MCF 10A (cell line): ENCODE measurements at regions not wholly inside any gene's neighbourhood (a gene's known extent, or its start where the extent isn't known, plus 50 kb on each side); places are given as distances from the start of the nearest gene placed in this dataset.

ENCODE experiments used
- BruUV-seq: library from RNA; stranded (reverse); fragments of 400-500 nt; replicated peaks from 2 replicates; lab custom pipeline; 2021; lab: Mats Ljungman, UMichigan
- CTCF ChIA-PET: fragments of 300-600 bp; sonication (Branson Sonifier 250); formaldehyde crosslinking; extraction: SDS; loops from one replicate; lab custom pipeline; 2021; ENCODE audit warnings: antibody characterized with exemption, inconsistent platforms; lab: Yijun Ruan, JAX
- POLR2A ChIA-PET: fragments of 300-600, 350-650 bp; sonication (Branson Sonifier 250); formaldehyde crosslinking; extraction: SDS; loops from one replicate; lab custom pipeline; 2020; ENCODE audit warnings: antibody characterized with exemption, inconsistent platforms; lab: Yijun Ruan, JAX
- DNase-seq: peaks from one replicate; pipeline ENCODE4 v3.0.0-alpha.2; 2018; ENCODE audit not compliant: unreplicated experiment
- H3K27ac Mint-ChIP-seq: one replicate; pipeline ENCODE4 v1.8.0; 2022; ENCODE audit warnings: mild to moderate bottlenecking, low read depth, mixed read lengths; ENCODE audit not compliant: unreplicated experiment
- H3K27me3 Mint-ChIP-seq: one replicate; pipeline ENCODE4 v1.8.0; 2022; ENCODE audit warnings: mixed read lengths; ENCODE audit not compliant: insufficient read depth, unreplicated experiment
- H3K36me3 Mint-ChIP-seq: one replicate; pipeline ENCODE4 v1.8.0; 2022; ENCODE audit warnings: mild to moderate bottlenecking, moderate library complexity, mixed read lengths; ENCODE audit not compliant: insufficient read depth, unreplicated experiment
- H3K4me1 Mint-ChIP-seq: one replicate; pipeline ENCODE4 v1.8.0; 2022; ENCODE audit warnings: mixed read lengths; ENCODE audit not compliant: insufficient read depth, unreplicated experiment
- H3K4me3 Mint-ChIP-seq: one replicate; pipeline ENCODE4 v1.8.0; 2022; ENCODE audit warnings: mild to moderate bottlenecking, moderate library complexity, mixed read lengths; ENCODE audit not compliant: unreplicated experiment
- H3K9me3 Mint-ChIP-seq: one replicate; pipeline ENCODE4 v1.8.0; 2022; ENCODE audit warnings: mixed read lengths; ENCODE audit not compliant: unreplicated experiment
- intact Hi-C: fragments of 100-400 bp; cut with micrococcal nuclease; formaldehyde crosslinking; loops from 2 replicates; pipeline ENCODE4 v1.14.1; 2022
- TF ChIP-seq, protein P1 (sequence below): fragments of 200-600 bp; IDR thresholded peaks from one replicate; pipeline ENCODE4 v1.8.0; 2022; ENCODE audit warnings: antibody characterized with exemption, mild to moderate bottlenecking; ENCODE audit not compliant: unreplicated experiment

DNA sequence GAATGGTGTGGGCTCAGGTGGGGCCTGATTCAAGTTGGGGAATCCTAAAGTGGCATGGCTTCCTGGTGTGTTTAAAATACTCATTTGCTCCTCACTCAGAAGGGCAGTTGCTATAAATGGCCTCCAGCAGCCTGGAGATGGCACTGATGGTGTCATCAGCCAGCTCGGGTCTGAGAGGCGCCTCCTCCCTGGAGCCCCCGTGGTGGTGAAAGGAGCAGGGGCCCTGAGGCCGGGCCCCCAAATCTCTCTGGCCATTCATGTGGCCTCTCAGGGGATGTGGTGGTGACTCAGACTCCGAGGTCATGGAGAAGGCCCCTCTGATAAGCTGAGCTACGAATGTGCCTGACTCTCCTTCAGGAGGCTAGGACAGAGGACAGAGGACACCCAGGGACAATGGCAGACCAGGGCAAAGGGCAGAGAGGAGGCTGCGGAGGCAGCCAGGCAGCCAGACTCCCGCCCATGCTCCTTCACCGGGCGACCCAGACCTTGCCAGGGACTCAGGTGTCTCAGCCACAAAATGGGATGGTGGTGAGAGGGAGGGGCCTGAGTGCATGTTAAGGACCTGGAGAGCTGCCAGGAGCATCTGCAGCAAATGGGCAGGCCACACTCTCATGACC lies 129.2 kb downstream of the CTTN start:
- no TSS peak for BruUV-seq
- ChIA-PET POLR2A (no interaction called here), CTCF (no interaction called here)
- H3K36me3 Mint-ChIP-seq, result no peaks in the 10 kb centered on the region
- DNase-seq, result no peak
- no peaks in the 10 kb centered on the region for H3K27me3 Mint-ChIP-seq
- no peak overlapping the region for H3K27ac Mint-ChIP-seq
- H3K4me1 Mint-ChIP-seq, result no peaks in the 10 kb centered on the region
- no peak overlapping the region for H3K4me3 Mint-ChIP-seq
- intact Hi-C loops, result no loop called here
- H3K9me3 Mint-ChIP-seq, result peaks cover 16% of the 10 kb centered on the region
- TF ChIP-seq, protein P1, sequence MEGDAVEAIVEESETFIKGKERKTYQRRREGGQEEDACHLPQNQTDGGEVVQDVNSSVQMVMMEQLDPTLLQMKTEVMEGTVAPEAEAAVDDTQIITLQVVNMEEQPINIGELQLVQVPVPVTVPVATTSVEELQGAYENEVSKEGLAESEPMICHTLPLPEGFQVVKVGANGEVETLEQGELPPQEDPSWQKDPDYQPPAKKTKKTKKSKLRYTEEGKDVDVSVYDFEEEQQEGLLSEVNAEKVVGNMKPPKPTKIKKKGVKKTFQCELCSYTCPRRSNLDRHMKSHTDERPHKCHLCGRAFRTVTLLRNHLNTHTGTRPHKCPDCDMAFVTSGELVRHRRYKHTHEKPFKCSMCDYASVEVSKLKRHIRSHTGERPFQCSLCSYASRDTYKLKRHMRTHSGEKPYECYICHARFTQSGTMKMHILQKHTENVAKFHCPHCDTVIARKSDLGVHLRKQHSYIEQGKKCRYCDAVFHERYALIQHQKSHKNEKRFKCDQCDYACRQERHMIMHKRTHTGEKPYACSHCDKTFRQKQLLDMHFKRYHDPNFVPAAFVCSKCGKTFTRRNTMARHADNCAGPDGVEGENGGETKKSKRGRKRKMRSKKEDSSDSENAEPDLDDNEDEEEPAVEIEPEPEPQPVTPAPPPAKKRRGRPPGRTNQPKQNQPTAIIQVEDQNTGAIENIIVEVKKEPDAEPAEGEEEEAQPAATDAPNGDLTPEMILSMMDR, result no peak

DNA sequence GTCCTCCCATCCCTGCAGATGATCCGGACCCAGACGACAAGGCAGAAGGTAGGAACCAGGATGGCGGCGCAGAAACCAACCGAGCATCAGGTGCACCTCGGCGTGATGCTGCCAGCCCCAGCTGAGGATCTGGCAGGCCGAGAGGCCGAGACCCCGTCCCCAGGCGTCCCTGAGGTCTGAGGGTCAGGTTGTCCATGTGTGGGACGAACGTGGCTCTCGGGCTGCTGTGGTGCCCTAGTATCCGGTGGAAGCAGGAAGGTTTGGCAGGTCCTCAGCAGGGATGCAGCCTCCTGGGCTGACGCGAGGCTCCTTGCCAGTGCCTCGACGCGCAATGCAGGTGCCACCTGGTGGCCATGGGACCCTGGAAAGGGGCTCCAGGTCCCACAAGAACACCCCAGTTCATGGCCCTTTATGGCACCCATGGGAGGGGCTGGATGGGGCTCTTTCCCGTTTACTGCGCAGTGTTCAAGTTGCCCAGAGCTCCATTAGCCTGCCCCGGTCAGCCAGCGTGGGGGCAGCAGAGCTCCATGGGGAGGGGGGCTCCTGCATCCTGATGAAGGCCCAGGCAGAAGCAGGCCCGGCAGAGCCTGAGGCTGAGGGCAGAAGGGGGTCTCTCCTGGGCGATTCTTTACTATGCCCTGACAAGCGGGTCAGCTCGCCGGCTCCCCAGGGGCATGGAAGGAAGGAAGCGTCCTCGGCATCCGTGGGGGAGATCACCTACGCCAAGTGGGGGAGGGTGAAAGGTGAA lies 129.9 kb downstream of the CTTN start:
- Mint-ChIP-seq H3K27me3 (no peaks in the 10 kb centered on the region), H3K27ac (no peak overlapping the region), H3K4me3 (no peak overlapping the region), H3K36me3 (no peaks in the 10 kb centered on the region), H3K9me3 (peaks cover 16% of the 10 kb centered on the region), H3K4me1 (no peaks in the 10 kb centered on the region)
- POLR2A ChIA-PET, result no interaction called here
- TF ChIP-seq, protein P1, result no peak
- intact Hi-C loops, result no loop called here
- DNase-seq, result no peak
- no TSS peak for BruUV-seq
- CTCF ChIA-PET, result no interaction called here

DNA sequence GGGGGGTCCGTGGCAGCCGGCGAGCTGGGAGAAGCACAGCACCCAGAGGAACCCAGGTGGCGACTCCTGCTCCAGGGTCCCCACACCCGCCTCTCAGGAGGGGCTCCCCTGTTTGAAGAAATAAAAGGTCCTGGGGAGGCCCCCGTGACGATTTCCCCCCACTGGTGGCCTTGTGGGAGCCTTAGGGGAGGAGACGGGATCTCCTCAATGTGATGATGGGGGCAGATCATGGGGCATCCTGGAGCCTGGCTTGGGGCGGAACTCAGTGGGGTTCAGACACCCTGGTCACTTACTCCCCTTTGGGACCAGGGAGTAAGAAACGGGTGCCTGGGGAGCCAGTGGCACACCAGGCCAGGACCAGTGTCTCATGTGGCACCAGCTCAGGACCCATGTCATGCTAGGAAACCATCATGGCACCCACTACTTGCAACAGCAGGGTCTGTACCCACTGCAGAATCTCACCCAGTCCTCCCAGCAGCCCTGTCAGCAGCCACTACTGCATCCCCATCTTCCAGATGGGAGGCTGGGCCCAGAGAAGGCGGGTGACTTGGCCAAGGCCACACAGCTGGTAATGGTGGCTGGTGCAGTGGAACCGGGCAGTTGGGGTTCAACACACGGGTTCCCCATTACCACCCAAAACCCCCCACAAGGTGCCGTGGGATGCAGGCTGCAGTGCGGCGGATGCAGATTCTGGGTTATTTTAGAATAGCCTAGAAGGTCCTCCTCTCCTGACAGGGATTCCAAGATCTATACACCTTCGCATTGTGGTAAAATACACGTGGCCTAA lies 130.7 kb downstream of the CTTN start:
- intact Hi-C loops, result no loop called here
- H3K36me3 Mint-ChIP-seq, result no peaks in the 10 kb centered on the region
- BruUV-seq, result no TSS peak

More for the DNA sequence above, 130.7 kb downstream of the CTTN start:
- no peaks in the 10 kb centered on the region for H3K27me3 Mint-ChIP-seq
- H3K9me3 Mint-ChIP-seq, result peaks cover 16% of the 10 kb centered on the region
- no peak for DNase-seq
- no peak overlapping the region for H3K4me3 Mint-ChIP-seq
- no peak overlapping the region for H3K27ac Mint-ChIP-seq
- ChIA-PET POLR2A (no interaction called here), CTCF (interaction anchor here (0.7 kb wide), 1 partner anchor 55 kb away, joined by 4 read pairs; no protein-coding TSS in a partner anchor)
- TF ChIP-seq, protein P1, result no peak
- no peaks in the 10 kb centered on the region for H3K4me1 Mint-ChIP-seq
